ENCODE measurements at regions not wholly inside any gene's neighbourhood (a gene's known extent, or its start where the extent isn't known, plus 50 kb on each side); places are given as distances from the start of the nearest gene placed in this dataset.

GRCh38 chr17:68734187-68734900, 133.2 kb upstream of the FAM20A start:
- Histone ChIP-seq H3K4me3 (replicated peaks; ENCODE audit: low read depth, low read length) (no peak overlapping the region), H3K27me3 (replicated peaks; ENCODE audit: control insufficient read depth, insufficient read depth, low read length) (no peaks in the 10 kb centered on the region; the same call in 1 of the 2 replicates), H3K36me3 (ENCODE audit: control insufficient read depth, insufficient read depth, low read length) (no peaks in the 10 kb centered on the region)
- no peak for TF ChIP-seq CTCF (IDR thresholded peaks at IDR 0.05; ENCODE audit: insufficient read depth, low read length, poor library complexity, severe bottlenecking)
- no peak for DNase-seq (ENCODE audit: extremely low read depth, insufficient read length)

- no peak for TF ChIP-seq CTCF (IDR thresholded peaks at IDR 0.05; ENCODE audit: insufficient read depth, low read length, poor library complexity, severe bottlenecking)
- no peak for DNase-seq (ENCODE audit: extremely low read depth, insufficient read length)
- H3K4me3 ChIP-seq (replicated peaks; ENCODE audit: low read depth, low read length) = no peak overlapping the region
- H3K36me3 ChIP-seq (ENCODE audit: control insufficient read depth, insufficient read depth, low read length) = no peaks in the 10 kb centered on the region
- no peaks in the 10 kb centered on the region; the same call in 1 of the 2 replicates for H3K27me3 ChIP-seq (replicated peaks; ENCODE audit: control insufficient read depth, insufficient read depth, low read length)
Measured at GRCh38 chr17:68733241-68734176, 132.3 kb upstream of the FAM20A start.

GRCh38 chr17:68732301-68732749, 131.2 kb upstream of the FAM20A start:
- DNase-seq (ENCODE audit: extremely low read depth, insufficient read length) = no peak
- H3K4me3 ChIP-seq (replicated peaks; ENCODE audit: low read depth, low read length) = no peak overlapping the region
- no peak for TF ChIP-seq CTCF (IDR thresholded peaks at IDR 0.05; ENCODE audit: insufficient read depth, low read length, poor library complexity, severe bottlenecking)

GRCh38 chr17:68731465-68731864, 130.3 kb upstream of the FAM20A start:
- H3K27me3 ChIP-seq (replicated peaks; ENCODE audit: control insufficient read depth, insufficient read depth, low read length) = no peaks in the 10 kb centered on the region; the same call in 1 of the 2 replicates
- no peak for DNase-seq (ENCODE audit: extremely low read depth, insufficient read length)
- no peak for TF ChIP-seq CTCF (IDR thresholded peaks at IDR 0.05; ENCODE audit: insufficient read depth, low read length, poor library complexity, severe bottlenecking)
- H3K36me3 ChIP-seq (ENCODE audit: control insufficient read depth, insufficient read depth, low read length) = no peaks in the 10 kb centered on the region
- H3K4me3 ChIP-seq (replicated peaks; ENCODE audit: low read depth, low read length) = no peak overlapping the region

More at GRCh38 chr17:68732301-68732749, 131.2 kb upstream of the FAM20A start:
- Histone ChIP-seq H3K27me3 (replicated peaks; ENCODE audit: control insufficient read depth, insufficient read depth, low read length) (no peaks in the 10 kb centered on the region; the same call in 1 of the 2 replicates), H3K36me3 (ENCODE audit: control insufficient read depth, insufficient read depth, low read length) (no peaks in the 10 kb centered on the region)

- H3K4me3 ChIP-seq (replicated peaks; ENCODE audit: low read depth, low read length) = no peak overlapping the region
- no peak for TF ChIP-seq CTCF (IDR thresholded peaks at IDR 0.05; ENCODE audit: insufficient read depth, low read length, poor library complexity, severe bottlenecking)
- no peak for DNase-seq (ENCODE audit: extremely low read depth, insufficient read length)
- H3K27me3 ChIP-seq (replicated peaks; ENCODE audit: control insufficient read depth, insufficient read depth, low read length) = no peaks in the 10 kb centered on the region
- H3K36me3 ChIP-seq (ENCODE audit: control insufficient read depth, insufficient read depth, low read length) = no peaks in the 10 kb centered on the region
Measured at GRCh38 chr17:68719431-68719830, 118.3 kb upstream of the FAM20A start.
